GM18520 (cell line): ENCODE measurements at regions not wholly inside any gene's neighbourhood (a gene's known extent, or its start where the extent isn't known, plus 50 kb on each side); places are given as distances from the start of the nearest gene placed in this dataset.
"Not testable (repeated sequence)": the region's sequence is repeated elsewhere in the genome, so short reads cannot be mapped to it uniquely, and the experiment has no call there.

Source experiments
- ATAC-seq: cut with Tn5 transposase; IDR thresholded peaks from one replicate; pipeline ENCODE4 v1.9.1; 2021; ENCODE audit not compliant: unreplicated experiment

GRCh38 chr2:173544641-173545363 is 190.1 kb downstream of the CDCA7 start:
- no peak for ATAC-seq

- no peak for ATAC-seq
Observed at GRCh38 chr2:173545364-173545763, 190.7 kb downstream of the CDCA7 start.

GRCh38 chr2:173547499-173547898 is 192.8 kb downstream of the CDCA7 start:
- no peak for ATAC-seq

- no peak for ATAC-seq
Observed at GRCh38 chr2:173550143-173550542, 195.5 kb downstream of the CDCA7 start.

- no peak for ATAC-seq
Observed at GRCh38 chr2:173552531-173552930, 197.9 kb downstream of the CDCA7 start.

GRCh38 chr2:173553593-173553992 is 198.9 kb downstream of the CDCA7 start:
- ATAC-seq, result no peak

GRCh38 chr2:173555833-173556232 is 201.2 kb downstream of the CDCA7 start:
- no peak for ATAC-seq

- ATAC-seq, result no peak
Observed at GRCh38 chr2:173556816-173557215, 202.1 kb downstream of the CDCA7 start.

GRCh38 chr2:173557497-173557896 is 202.8 kb downstream of the CDCA7 start:
- ATAC-seq, result no peak

- ATAC-seq, result no peak
Observed at GRCh38 chr2:173567493-173567892, 212.8 kb downstream of the CDCA7 start.

- no peak for ATAC-seq
Observed at GRCh38 chr2:173568054-173568453, 213.4 kb downstream of the CDCA7 start.

GRCh38 chr2:173571021-173571821 is 216.5 kb downstream of the CDCA7 start:
- ATAC-seq, result no peak

- ATAC-seq, result no peak
Observed at GRCh38 chr2:173571887-173572680, 217.4 kb downstream of the CDCA7 start.

- no peak for ATAC-seq
Observed at GRCh38 chr2:173572848-173573247, 218.2 kb downstream of the CDCA7 start.

- ATAC-seq, result not testable (repeated sequence)
Observed at GRCh38 chr2:173573782-173574181, 219.1 kb downstream of the CDCA7 start.

GRCh38 chr2:173574324-173575112 is 219.8 kb downstream of the CDCA7 start:
- no peak for ATAC-seq

- ATAC-seq, result no peak
Observed at GRCh38 chr2:173578404-173579107, 223.9 kb downstream of the CDCA7 start.

GRCh38 chr2:173580351-173580750 is 225.7 kb downstream of the CDCA7 start:
- no peak for ATAC-seq

GRCh38 chr2:173580956-173581355 is 226.3 kb downstream of the CDCA7 start:
- ATAC-seq, result no peak

- no peak for ATAC-seq
Observed at GRCh38 chr2:173583196-173583595, 228.5 kb downstream of the CDCA7 start.
